GM12865 (cell line): ENCODE measurements at regions not wholly inside any gene's neighbourhood (a gene's known extent, or its start where the extent isn't known, plus 50 kb on each side); places are given as distances from the start of the nearest gene placed in this dataset.

Source experiments
- DNase-seq: peaks from one replicate; pipeline ENCODE4 v3.0.0; 2010; ENCODE audit warnings: low read depth
- H3K4me3 ChIP-seq: 2 replicates; pipeline ENCODE4 v1.5.1; 2011; ENCODE audit warnings: mild to moderate bottlenecking, low read depth, low read length, control low read depth
- TF ChIP-seq, protein P1 (sequence below): IDR thresholded peaks from 2 replicates; pipeline ENCODE4 v1.5.1; 2011; ENCODE audit warnings: low read length, control low read depth, low read depth, inconsistent platforms; ENCODE audit not compliant: insufficient read depth; ENCODE audit errors: missing control alignments

DNA sequence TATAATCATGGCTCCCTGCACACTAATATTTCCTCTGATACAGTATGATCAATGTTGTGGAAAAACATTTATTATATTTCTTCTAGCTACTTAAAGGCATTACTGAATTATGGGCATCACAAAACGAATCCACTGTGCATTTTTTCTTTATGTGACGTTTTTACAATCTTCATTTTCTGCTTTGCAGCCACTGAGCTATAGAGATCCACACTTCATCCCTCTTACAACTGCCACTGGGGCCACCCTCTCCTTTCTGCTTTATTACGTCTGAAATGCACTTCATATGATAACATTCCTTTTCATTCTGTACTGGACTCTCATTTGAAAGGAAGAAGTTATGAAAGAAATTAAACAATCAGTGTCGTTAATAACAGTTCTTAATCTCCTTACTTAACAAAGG, 394.5 kb upstream of the HNRNPA3 start:
- TF ChIP-seq, protein P1, sequence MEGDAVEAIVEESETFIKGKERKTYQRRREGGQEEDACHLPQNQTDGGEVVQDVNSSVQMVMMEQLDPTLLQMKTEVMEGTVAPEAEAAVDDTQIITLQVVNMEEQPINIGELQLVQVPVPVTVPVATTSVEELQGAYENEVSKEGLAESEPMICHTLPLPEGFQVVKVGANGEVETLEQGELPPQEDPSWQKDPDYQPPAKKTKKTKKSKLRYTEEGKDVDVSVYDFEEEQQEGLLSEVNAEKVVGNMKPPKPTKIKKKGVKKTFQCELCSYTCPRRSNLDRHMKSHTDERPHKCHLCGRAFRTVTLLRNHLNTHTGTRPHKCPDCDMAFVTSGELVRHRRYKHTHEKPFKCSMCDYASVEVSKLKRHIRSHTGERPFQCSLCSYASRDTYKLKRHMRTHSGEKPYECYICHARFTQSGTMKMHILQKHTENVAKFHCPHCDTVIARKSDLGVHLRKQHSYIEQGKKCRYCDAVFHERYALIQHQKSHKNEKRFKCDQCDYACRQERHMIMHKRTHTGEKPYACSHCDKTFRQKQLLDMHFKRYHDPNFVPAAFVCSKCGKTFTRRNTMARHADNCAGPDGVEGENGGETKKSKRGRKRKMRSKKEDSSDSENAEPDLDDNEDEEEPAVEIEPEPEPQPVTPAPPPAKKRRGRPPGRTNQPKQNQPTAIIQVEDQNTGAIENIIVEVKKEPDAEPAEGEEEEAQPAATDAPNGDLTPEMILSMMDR, result no peak
- no peak for DNase-seq
- no peak overlapping the region for H3K4me3 ChIP-seq

DNA sequence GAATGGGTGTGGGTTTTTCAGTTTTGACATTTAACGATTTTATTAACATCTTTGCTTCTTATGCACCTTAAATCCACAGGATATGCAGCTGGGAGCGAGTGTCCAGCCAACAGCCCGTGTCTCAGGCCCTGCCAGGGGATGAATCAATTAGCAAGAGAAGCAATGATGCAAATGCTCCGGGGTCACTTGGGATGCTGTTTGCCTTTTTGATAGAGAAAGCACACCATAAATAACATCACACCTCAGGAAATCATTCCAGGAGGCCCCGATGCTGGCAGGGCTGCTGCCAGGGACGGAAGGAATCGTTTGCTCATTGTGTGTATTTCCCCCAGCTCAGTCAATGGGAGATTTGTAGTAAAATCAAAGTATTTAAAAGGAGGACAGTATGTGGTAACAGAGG, 394.0 kb upstream of the HNRNPA3 start:
- TF ChIP-seq, protein P1, result no peak
- DNase-seq, result no peak
- H3K4me3 ChIP-seq, result no peak overlapping the region

DNA sequence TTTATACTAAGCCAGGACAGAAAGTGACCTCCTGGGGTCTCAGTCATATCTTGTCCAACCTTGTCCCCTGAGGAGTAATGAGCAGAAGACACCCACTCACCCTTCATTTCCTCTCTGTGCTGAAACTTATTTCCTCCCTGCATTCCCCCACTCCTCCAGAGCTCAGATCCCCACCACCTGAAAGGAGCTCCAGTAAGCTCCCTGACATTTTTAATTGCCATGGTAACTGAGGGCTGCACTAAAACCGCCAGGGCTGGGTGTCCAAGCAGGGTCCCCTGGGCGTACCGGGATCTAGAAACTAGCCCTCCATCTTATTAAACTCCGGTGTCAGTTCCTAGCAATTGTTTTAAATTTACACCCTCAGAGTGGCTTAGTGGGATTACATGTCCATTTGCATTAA, 393.3 kb upstream of the HNRNPA3 start:
- TF ChIP-seq, protein P1, result no peak
- H3K4me3 ChIP-seq, result no peak overlapping the region
- no peak for DNase-seq

DNA sequence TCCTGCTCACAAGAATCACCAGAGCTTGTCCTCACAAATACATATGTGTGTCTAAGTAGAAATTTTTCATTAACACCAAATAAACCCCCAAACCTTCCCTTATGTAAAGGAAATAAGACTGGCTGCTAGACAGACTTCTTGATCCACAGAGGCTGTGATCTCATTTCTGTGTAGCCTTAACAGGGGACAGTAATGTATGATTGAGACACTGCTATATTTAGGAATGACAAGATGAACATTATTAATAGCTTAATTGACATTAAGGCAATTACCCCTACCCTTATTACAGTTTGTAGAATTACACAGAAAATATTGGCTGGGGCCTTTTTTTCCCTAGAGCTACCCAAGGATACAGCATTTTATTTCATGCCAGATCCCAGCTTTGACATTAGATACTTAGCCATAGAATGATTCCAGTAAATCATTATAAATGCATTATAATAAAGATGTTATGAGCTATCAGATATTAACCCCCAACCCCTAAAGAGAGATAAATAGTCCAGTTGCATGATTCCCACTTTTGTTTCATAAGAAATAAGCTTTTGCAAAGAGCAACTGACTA, 392.1 kb upstream of the HNRNPA3 start:
- DNase-seq, result no peak
- no peak overlapping the region for H3K4me3 ChIP-seq
- TF ChIP-seq, protein P1, result no peak

GRCh38 chr2:176821350-176821749, 391.2 kb upstream of the HNRNPA3 start:
- H3K4me3 ChIP-seq, result no peak overlapping the region
- no peak for DNase-seq
- TF ChIP-seq, protein P1, result peak; percentile 11

DNA sequence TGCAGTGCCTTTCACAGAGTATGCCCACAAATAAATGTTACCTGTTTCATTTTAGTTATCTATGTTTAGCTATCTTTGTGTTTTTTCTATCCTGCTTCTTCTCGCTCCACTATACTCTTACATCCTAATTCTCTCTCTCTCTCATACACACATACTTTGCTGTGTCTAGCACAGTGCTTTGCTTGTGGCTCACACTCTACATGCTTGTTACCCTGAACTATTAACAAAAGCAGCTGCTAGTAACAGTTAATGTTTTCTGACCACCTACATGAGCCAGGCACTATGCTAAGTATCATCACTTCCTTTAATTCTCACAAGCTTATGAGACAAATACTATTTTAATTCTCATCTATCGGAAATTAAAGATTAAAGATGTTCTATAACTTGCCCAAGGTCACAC, 390.5 kb upstream of the HNRNPA3 start:
- H3K4me3 ChIP-seq, result no peak overlapping the region
- no peak for DNase-seq
- TF ChIP-seq, protein P1, result no peak

DNA sequence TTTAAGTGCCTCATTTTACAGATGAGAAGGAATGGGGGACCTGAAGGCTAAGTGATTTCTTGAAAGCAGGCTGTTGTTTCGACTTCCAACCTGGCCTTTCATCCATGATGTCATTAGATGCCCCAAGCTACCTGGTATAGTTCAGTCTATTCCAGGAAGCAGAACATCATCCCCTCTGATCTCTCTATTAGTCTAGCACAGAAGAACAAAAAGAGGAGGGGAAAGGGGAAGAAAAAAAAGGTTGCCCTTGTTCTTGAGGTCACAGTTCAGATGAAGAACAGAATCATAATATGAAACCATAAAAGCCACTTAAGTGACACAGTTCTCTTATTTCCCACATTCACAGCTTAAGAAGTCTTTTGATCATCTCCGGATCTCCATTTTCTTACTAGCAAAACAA, 386.2 kb upstream of the HNRNPA3 start:
- no peak overlapping the region for H3K4me3 ChIP-seq
- TF ChIP-seq, protein P1, result no peak
- no peak for DNase-seq
